AG09309 (cell line): ENCODE measurements at regions not wholly inside any gene's neighbourhood (a gene's known extent, or its start where the extent isn't known, plus 50 kb on each side); places are given as distances from the start of the nearest gene placed in this dataset.
"Not testable (repeated sequence)": the region's sequence is repeated elsewhere in the genome, so short reads cannot be mapped to it uniquely, and the experiment has no call there.

Experiments used
- DNase-seq: peaks from one replicate; pipeline ENCODE4 v3.0.0-alpha.2; 2010; ENCODE audit warnings: low read depth
- H3K4me3 ChIP-seq: 2 replicates; pipeline ENCODE4 v1.5.1; 2011; ENCODE audit warnings: mild to moderate bottlenecking, low read depth, low read length, moderate library complexity; ENCODE audit not compliant: control insufficient read depth
- CTCF ChIP-seq: IDR thresholded peaks from 2 replicates; pipeline ENCODE4 v1.5.1; 2011; ENCODE audit warnings: mild to moderate bottlenecking, low read depth, low read length, inconsistent platforms; ENCODE audit not compliant: insufficient read depth, control insufficient read depth; ENCODE audit errors: missing control alignments

GRCh38 chr1:191734321-191734720 is 423.9 kb upstream of the RGS18 start:
- TF ChIP-seq CTCF = no peak
- no peak overlapping the region for H3K4me3 ChIP-seq
- DNase-seq = no peak

GRCh38 chr1:191739544-191739943 is 418.7 kb upstream of the RGS18 start:
- TF ChIP-seq CTCF = no peak
- DNase-seq = no peak
- H3K4me3 ChIP-seq = no peak overlapping the region

GRCh38 chr1:191752342-191752741 is 405.9 kb upstream of the RGS18 start:
- no peak overlapping the region for H3K4me3 ChIP-seq
- no peak for TF ChIP-seq CTCF
- no peak for DNase-seq

GRCh38 chr1:191760016-191760415 is 398.2 kb upstream of the RGS18 start:
- no peak overlapping the region for H3K4me3 ChIP-seq
- no peak for DNase-seq
- no peak for TF ChIP-seq CTCF

GRCh38 chr1:191788551-191788950 is 369.7 kb upstream of the RGS18 start:
- no peak overlapping the region for H3K4me3 ChIP-seq
- DNase-seq = no peak
- TF ChIP-seq CTCF = no peak

- TF ChIP-seq CTCF = no peak
- DNase-seq = no peak
- no peak overlapping the region for H3K4me3 ChIP-seq
Measured at GRCh38 chr1:191798178-191798577, 360.1 kb upstream of the RGS18 start.

- no peak for TF ChIP-seq CTCF
- H3K4me3 ChIP-seq = no peak overlapping the region
- no peak for DNase-seq
Measured at GRCh38 chr1:191804311-191804710, 354.0 kb upstream of the RGS18 start.

- DNase-seq, H3K4me3 ChIP-seq: not testable (repeated sequence)
Measured at GRCh38 chr1:191813593-191813992, 344.7 kb upstream of the RGS18 start.
